ENCODE measurements at regions not wholly inside any gene's neighbourhood (a gene's known extent, or its start where the extent isn't known, plus 50 kb on each side); places are given as distances from the start of the nearest gene placed in this dataset.

GRCh38 chr14:86027990-86028389 is 498.0 kb downstream of the FLRT2 start:
- no peak for DNase-seq
- H3K27ac Mint-ChIP-seq (ENCODE audit: unreplicated experiment), result no peak overlapping the region
- no peak for TF ChIP-seq CTCF (IDR thresholded peaks at IDR 0.05; ENCODE audit: unreplicated experiment)
- no peaks in the 10 kb centered on the region for H3K36me3 Mint-ChIP-seq (ENCODE audit: insufficient read depth, unreplicated experiment)
- CTCF ChIA-PET, result no interaction called here
- no peaks in the 10 kb centered on the region for H3K4me1 Mint-ChIP-seq (ENCODE audit: low read depth, unreplicated experiment)
- no peaks in the 10 kb centered on the region for H3K27me3 Mint-ChIP-seq (ENCODE audit: unreplicated experiment)
- BruUV-seq (replicated peaks), result no TSS peak
- no peaks in the 10 kb centered on the region for H3K9me3 Mint-ChIP-seq (ENCODE audit: low read depth, unreplicated experiment)
- intact Hi-C loops (cut with micrococcal nuclease; ENCODE audit: unreplicated experiment), result no loop called here
- no peak overlapping the region for H3K4me3 Mint-ChIP-seq (ENCODE audit: low read depth, unreplicated experiment)

GRCh38 chr14:86027144-86027543 is 497.2 kb downstream of the FLRT2 start:
- no peak for DNase-seq
- H3K4me1 Mint-ChIP-seq (ENCODE audit: low read depth, unreplicated experiment), result no peaks in the 10 kb centered on the region
- H3K27me3 Mint-ChIP-seq (ENCODE audit: unreplicated experiment), result no peaks in the 10 kb centered on the region
- no TSS peak for BruUV-seq (replicated peaks)
- CTCF ChIA-PET, result no interaction called here
- no peak overlapping the region for H3K27ac Mint-ChIP-seq (ENCODE audit: unreplicated experiment)
- TF ChIP-seq CTCF (IDR thresholded peaks at IDR 0.05; ENCODE audit: unreplicated experiment), result no peak
- no peaks in the 10 kb centered on the region for H3K36me3 Mint-ChIP-seq (ENCODE audit: insufficient read depth, unreplicated experiment)
- H3K4me3 Mint-ChIP-seq (ENCODE audit: low read depth, unreplicated experiment), result no peak overlapping the region
- H3K9me3 Mint-ChIP-seq (ENCODE audit: low read depth, unreplicated experiment), result no peaks in the 10 kb centered on the region
- intact Hi-C loops (cut with micrococcal nuclease; ENCODE audit: unreplicated experiment), result no loop called here

GRCh38 chr14:86022031-86022629 is 492.2 kb downstream of the FLRT2 start:
- H3K36me3 Mint-ChIP-seq (ENCODE audit: insufficient read depth, unreplicated experiment), result no peaks in the 10 kb centered on the region
- BruUV-seq (replicated peaks), result no TSS peak
- H3K4me3 Mint-ChIP-seq (ENCODE audit: low read depth, unreplicated experiment), result no peak overlapping the region
- H3K9me3 Mint-ChIP-seq (ENCODE audit: low read depth, unreplicated experiment), result peaks cover 11% of the 10 kb centered on the region
- DNase-seq, result no peak
- intact Hi-C loops (cut with micrococcal nuclease; ENCODE audit: unreplicated experiment), result no loop called here
- no peak for TF ChIP-seq CTCF (IDR thresholded peaks at IDR 0.05; ENCODE audit: unreplicated experiment)
- H3K27ac Mint-ChIP-seq (ENCODE audit: unreplicated experiment), result no peak overlapping the region
- no peaks in the 10 kb centered on the region for H3K4me1 Mint-ChIP-seq (ENCODE audit: low read depth, unreplicated experiment)
- H3K27me3 Mint-ChIP-seq (ENCODE audit: unreplicated experiment), result no peaks in the 10 kb centered on the region
- CTCF ChIA-PET, result no interaction called here

DNA sequence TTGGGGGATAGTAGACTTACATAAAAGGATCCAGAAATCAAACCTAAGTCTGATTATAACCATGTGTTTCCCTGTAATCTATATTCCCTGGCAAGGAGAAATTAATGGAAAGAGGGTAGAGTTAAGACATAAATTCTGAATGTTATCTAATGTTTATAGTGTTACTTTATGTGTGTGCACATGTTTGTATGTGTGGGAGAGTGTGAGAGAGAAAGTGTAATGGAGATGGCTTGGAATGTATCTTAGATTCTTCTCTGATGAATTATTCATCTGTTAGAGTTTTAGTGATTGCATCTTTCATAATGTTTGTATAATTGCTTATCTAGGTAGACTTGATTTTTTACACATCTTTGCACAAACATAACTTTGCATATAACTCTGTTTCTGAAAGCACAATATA is 490.9 kb downstream of the FLRT2 start:
- Mint-ChIP-seq H3K27me3 (ENCODE audit: unreplicated experiment) (no peaks in the 10 kb centered on the region), H3K4me1 (ENCODE audit: low read depth, unreplicated experiment) (no peaks in the 10 kb centered on the region), H3K36me3 (ENCODE audit: insufficient read depth, unreplicated experiment) (no peaks in the 10 kb centered on the region), H3K9me3 (ENCODE audit: low read depth, unreplicated experiment) (peaks cover 14% of the 10 kb centered on the region), H3K4me3 (ENCODE audit: low read depth, unreplicated experiment) (no peak overlapping the region), H3K27ac (ENCODE audit: unreplicated experiment) (no peak overlapping the region)
- DNase-seq, result no peak
- no peak for TF ChIP-seq CTCF (IDR thresholded peaks at IDR 0.05; ENCODE audit: unreplicated experiment)
- intact Hi-C loops (cut with micrococcal nuclease; ENCODE audit: unreplicated experiment), result no loop called here
- CTCF ChIA-PET, result no interaction called here
- BruUV-seq (replicated peaks), result no TSS peak

Measured in Calu3 (cell line).